ENCODE measurements at regions not wholly inside any gene's neighbourhood (a gene's known extent, or its start where the extent isn't known, plus 50 kb on each side); places are given as distances from the start of the nearest gene placed in this dataset.

DNA sequence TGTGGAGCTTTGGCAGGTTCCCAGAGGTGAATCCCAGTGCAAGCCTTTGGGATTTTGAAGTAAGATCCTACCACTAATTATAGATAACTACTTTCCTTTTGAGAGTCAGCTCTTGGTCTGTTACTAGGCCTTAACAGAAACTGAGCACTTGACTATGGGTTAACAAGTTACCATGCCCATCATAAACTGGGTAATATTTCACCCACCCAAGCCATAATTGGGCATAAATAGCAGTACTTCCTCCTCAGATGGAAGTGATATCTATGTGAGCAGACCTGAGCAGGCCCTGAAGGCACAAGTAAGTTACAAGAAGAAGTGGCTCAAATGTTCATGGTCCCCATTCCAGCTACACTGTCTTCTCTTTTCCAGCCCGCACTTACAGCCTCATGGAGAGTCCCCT is 475.9 kb downstream of the LRRIQ3 start:
- TF ChIP-seq, protein P1, sequence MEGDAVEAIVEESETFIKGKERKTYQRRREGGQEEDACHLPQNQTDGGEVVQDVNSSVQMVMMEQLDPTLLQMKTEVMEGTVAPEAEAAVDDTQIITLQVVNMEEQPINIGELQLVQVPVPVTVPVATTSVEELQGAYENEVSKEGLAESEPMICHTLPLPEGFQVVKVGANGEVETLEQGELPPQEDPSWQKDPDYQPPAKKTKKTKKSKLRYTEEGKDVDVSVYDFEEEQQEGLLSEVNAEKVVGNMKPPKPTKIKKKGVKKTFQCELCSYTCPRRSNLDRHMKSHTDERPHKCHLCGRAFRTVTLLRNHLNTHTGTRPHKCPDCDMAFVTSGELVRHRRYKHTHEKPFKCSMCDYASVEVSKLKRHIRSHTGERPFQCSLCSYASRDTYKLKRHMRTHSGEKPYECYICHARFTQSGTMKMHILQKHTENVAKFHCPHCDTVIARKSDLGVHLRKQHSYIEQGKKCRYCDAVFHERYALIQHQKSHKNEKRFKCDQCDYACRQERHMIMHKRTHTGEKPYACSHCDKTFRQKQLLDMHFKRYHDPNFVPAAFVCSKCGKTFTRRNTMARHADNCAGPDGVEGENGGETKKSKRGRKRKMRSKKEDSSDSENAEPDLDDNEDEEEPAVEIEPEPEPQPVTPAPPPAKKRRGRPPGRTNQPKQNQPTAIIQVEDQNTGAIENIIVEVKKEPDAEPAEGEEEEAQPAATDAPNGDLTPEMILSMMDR (IDR thresholded peaks at IDR 0.05) = no peak
- TF ChIP-seq POLR2A (IDR thresholded peaks at IDR 0.05) = no peak
- TF ChIP-seq POLR2AphosphoS5 (IDR thresholded peaks at IDR 0.05) = no peak
